ENCODE measurements at regions not wholly inside any gene's neighbourhood (a gene's known extent, or its start where the extent isn't known, plus 50 kb on each side); places are given as distances from the start of the nearest gene placed in this dataset.

DNA sequence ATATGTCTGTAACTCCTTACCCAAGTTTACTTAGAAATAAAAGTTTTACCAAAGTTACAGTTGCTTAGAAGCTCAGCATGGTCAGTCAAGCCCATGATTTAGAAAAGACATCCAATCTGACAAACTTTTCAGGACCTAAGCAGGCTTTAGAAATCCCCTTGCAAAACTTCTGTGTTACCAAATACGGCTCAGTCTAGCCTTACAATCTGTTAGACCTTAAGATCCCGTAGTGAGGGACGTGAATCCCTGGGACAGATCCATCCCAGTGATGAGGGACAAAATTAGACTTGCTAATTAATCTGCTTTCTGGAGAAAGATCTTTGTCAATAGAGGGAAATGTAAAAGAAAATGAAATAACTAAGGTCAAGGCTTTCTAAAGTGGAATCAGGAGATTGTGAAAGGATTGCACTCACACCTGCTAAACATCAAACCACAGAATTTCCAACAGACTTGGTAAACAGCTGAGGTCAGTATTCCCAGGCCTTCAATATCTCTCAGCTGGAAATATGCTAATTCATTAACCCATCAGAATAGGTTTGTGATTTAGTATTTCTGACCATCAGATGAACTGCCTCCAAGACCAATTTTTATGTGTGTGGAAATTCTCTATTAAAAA, 375.3 kb downstream of the DUSP10 start:
- H4K20me1 ChIP-seq (ENCODE audit: control insufficient read depth, extremely low read depth, insufficient read depth, low read length), result no peaks in the 10 kb centered on the region
- H3K36me3 ChIP-seq (ENCODE audit: control insufficient read depth in 2 of 2, extremely low read depth in 1 of 2, insufficient read depth in 2 of 2, low read length in 2 of 2), result no peaks in the 10 kb centered on the region
- TF ChIP-seq, protein P1, sequence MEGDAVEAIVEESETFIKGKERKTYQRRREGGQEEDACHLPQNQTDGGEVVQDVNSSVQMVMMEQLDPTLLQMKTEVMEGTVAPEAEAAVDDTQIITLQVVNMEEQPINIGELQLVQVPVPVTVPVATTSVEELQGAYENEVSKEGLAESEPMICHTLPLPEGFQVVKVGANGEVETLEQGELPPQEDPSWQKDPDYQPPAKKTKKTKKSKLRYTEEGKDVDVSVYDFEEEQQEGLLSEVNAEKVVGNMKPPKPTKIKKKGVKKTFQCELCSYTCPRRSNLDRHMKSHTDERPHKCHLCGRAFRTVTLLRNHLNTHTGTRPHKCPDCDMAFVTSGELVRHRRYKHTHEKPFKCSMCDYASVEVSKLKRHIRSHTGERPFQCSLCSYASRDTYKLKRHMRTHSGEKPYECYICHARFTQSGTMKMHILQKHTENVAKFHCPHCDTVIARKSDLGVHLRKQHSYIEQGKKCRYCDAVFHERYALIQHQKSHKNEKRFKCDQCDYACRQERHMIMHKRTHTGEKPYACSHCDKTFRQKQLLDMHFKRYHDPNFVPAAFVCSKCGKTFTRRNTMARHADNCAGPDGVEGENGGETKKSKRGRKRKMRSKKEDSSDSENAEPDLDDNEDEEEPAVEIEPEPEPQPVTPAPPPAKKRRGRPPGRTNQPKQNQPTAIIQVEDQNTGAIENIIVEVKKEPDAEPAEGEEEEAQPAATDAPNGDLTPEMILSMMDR (optimal IDR thresholded peaks at IDR 0.05 in 1 of 3, IDR thresholded peaks at IDR 0.05 in 1 of 3, conservative IDR thresholded peaks at IDR 0.05 in 1 of 3; ENCODE audit: extremely low read depth in 1 of 3, insufficient read depth in 2 of 3, low read length in 3 of 3), result no peak
- TF ChIP-seq EZH2 (IDR thresholded peaks at IDR 0.05; ENCODE audit: low read length), result no peak
- no peaks in the 10 kb centered on the region for H3K4me1 ChIP-seq (ENCODE audit: control insufficient read depth, extremely low read depth, insufficient read depth, low read length)
- H2AFZ ChIP-seq (ENCODE audit: control insufficient read depth, low read length), result no peak overlapping the region
- no peaks in the 10 kb centered on the region for H3K27me3 ChIP-seq (ENCODE audit: control insufficient read depth, extremely low read depth, insufficient read depth, low read length)
- H3K4me2 ChIP-seq (ENCODE audit: control insufficient read depth, extremely low read depth, insufficient read depth, low read depth, low read length), result no peak overlapping the region
- H3K9me1 ChIP-seq (ENCODE audit: control insufficient read depth, extremely low read depth, insufficient read depth, low read length), result no peaks in the 10 kb centered on the region
- no peak for DNase-seq (ENCODE audit: low read depth, low spot score)
- no peak for FAIRE-seq
- H3K4me3 ChIP-seq (ENCODE audit: control insufficient read depth in 2 of 3, extremely low read depth in 1 of 3, insufficient read depth in 2 of 3, low read depth in 1 of 3, low read length in 3 of 3), result no peak overlapping the region
- H3K27ac ChIP-seq (ENCODE audit: control insufficient read depth, insufficient read depth, low read length), result no peak overlapping the region
- H3K9ac ChIP-seq (ENCODE audit: control insufficient read depth, extremely low read depth, insufficient read depth, low read length), result no peak overlapping the region
- no peaks in the 10 kb centered on the region for H3K9me3 ChIP-seq (ENCODE audit: control insufficient read depth, low read depth, low read length)
- dilution Hi-C loops (cut with MboI; ENCODE audit: extremely low pct_ligation_motif_present, low sequenced_read_pairs), result no loop called here
- H3K79me2 ChIP-seq (ENCODE audit: control insufficient read depth, insufficient read depth, low read length), result no peaks in the 10 kb centered on the region

DNA sequence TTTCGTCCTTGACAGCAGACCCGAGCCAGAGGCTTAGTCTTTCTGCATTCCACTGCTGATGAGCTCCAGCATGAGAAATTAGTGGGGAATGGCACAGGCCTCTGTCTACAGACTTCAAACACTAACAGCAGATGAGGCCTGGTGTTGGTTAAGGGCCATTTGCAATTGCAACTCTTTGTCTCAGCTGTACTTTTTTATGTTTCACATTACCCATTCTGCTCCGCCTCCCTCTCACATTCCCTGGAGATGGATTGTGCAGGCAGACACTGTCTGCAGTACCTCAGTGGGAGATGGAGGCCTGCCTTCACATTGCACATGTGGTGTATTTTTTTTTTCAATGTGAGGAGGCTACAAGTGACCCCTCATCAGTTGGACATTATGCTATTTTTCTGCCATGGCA, 370.2 kb downstream of the DUSP10 start:
- H3K27me3 ChIP-seq (ENCODE audit: control insufficient read depth, extremely low read depth, insufficient read depth, low read length), result no peaks in the 10 kb centered on the region
- no peak overlapping the region for H3K9ac ChIP-seq (ENCODE audit: control insufficient read depth, extremely low read depth, insufficient read depth, low read length)
- DNase-seq (ENCODE audit: low read depth, low spot score), result no peak
- no peak for FAIRE-seq
- no peaks in the 10 kb centered on the region for H4K20me1 ChIP-seq (ENCODE audit: control insufficient read depth, extremely low read depth, insufficient read depth, low read length)
- no peak overlapping the region for H2AFZ ChIP-seq (ENCODE audit: control insufficient read depth, low read length)
- H3K4me1 ChIP-seq (ENCODE audit: control insufficient read depth, extremely low read depth, insufficient read depth, low read length), result no peaks in the 10 kb centered on the region
- H3K9me3 ChIP-seq (ENCODE audit: control insufficient read depth, low read depth, low read length), result no peaks in the 10 kb centered on the region
- H3K36me3 ChIP-seq (ENCODE audit: control insufficient read depth in 2 of 2, extremely low read depth in 1 of 2, insufficient read depth in 2 of 2, low read length in 2 of 2), result no peaks in the 10 kb centered on the region
- TF ChIP-seq, protein P1 (optimal IDR thresholded peaks at IDR 0.05 in 1 of 3, IDR thresholded peaks at IDR 0.05 in 1 of 3, conservative IDR thresholded peaks at IDR 0.05 in 1 of 3; ENCODE audit: extremely low read depth in 1 of 3, insufficient read depth in 2 of 3, low read length in 3 of 3), result no peak
- no peak for TF ChIP-seq EZH2 (IDR thresholded peaks at IDR 0.05; ENCODE audit: low read length)
- H3K79me2 ChIP-seq (ENCODE audit: control insufficient read depth, insufficient read depth, low read length), result no peaks in the 10 kb centered on the region
- no peak overlapping the region for H3K27ac ChIP-seq (ENCODE audit: control insufficient read depth, insufficient read depth, low read length)
- H3K9me1 ChIP-seq (ENCODE audit: control insufficient read depth, extremely low read depth, insufficient read depth, low read length), result no peaks in the 10 kb centered on the region
- dilution Hi-C loops (cut with MboI; ENCODE audit: extremely low pct_ligation_motif_present, low sequenced_read_pairs), result no loop called here
- H3K4me2 ChIP-seq (ENCODE audit: control insufficient read depth, extremely low read depth, insufficient read depth, low read depth, low read length), result no peak overlapping the region
- H3K4me3 ChIP-seq (ENCODE audit: control insufficient read depth in 2 of 3, extremely low read depth in 1 of 3, insufficient read depth in 2 of 3, low read depth in 1 of 3, low read length in 3 of 3), result no peak overlapping the region
